ENCODE measurements at regions not wholly inside any gene's neighbourhood (a gene's known extent, or its start where the extent isn't known, plus 50 kb on each side); places are given as distances from the start of the nearest gene placed in this dataset.

DNA sequence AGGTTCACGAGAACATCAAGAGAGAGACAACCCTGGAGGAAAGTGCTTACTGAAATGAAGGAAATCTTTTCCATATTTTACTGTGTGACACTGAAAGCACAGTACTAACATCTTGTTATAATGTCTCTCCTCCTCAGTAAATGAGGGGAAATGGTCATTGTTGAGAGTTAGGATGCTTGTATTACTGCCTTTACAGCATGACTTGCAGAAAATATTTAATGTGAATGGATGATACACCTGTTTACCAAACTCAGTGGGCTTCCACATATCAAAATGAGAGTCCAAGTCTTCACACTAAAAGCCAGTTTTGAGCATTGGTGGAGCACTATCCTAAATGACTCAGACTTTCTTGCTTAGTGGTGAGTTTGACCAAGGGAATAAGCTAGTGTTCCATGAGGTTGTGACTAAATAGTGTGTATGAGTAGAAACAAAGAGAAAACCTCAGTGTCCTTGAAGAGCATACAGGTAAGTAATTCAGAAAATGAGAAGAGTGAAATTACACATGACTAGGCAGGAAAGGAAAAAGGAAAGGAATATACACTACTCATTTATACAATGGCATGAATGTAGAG is 930.7 kb upstream of the CELF4 start:
- TF ChIP-seq, protein P1, sequence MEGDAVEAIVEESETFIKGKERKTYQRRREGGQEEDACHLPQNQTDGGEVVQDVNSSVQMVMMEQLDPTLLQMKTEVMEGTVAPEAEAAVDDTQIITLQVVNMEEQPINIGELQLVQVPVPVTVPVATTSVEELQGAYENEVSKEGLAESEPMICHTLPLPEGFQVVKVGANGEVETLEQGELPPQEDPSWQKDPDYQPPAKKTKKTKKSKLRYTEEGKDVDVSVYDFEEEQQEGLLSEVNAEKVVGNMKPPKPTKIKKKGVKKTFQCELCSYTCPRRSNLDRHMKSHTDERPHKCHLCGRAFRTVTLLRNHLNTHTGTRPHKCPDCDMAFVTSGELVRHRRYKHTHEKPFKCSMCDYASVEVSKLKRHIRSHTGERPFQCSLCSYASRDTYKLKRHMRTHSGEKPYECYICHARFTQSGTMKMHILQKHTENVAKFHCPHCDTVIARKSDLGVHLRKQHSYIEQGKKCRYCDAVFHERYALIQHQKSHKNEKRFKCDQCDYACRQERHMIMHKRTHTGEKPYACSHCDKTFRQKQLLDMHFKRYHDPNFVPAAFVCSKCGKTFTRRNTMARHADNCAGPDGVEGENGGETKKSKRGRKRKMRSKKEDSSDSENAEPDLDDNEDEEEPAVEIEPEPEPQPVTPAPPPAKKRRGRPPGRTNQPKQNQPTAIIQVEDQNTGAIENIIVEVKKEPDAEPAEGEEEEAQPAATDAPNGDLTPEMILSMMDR (IDR thresholded peaks at IDR 0.05; ENCODE audit: low read depth, low read length, missing input control) = no peak
- TF ChIP-seq, protein P2, sequence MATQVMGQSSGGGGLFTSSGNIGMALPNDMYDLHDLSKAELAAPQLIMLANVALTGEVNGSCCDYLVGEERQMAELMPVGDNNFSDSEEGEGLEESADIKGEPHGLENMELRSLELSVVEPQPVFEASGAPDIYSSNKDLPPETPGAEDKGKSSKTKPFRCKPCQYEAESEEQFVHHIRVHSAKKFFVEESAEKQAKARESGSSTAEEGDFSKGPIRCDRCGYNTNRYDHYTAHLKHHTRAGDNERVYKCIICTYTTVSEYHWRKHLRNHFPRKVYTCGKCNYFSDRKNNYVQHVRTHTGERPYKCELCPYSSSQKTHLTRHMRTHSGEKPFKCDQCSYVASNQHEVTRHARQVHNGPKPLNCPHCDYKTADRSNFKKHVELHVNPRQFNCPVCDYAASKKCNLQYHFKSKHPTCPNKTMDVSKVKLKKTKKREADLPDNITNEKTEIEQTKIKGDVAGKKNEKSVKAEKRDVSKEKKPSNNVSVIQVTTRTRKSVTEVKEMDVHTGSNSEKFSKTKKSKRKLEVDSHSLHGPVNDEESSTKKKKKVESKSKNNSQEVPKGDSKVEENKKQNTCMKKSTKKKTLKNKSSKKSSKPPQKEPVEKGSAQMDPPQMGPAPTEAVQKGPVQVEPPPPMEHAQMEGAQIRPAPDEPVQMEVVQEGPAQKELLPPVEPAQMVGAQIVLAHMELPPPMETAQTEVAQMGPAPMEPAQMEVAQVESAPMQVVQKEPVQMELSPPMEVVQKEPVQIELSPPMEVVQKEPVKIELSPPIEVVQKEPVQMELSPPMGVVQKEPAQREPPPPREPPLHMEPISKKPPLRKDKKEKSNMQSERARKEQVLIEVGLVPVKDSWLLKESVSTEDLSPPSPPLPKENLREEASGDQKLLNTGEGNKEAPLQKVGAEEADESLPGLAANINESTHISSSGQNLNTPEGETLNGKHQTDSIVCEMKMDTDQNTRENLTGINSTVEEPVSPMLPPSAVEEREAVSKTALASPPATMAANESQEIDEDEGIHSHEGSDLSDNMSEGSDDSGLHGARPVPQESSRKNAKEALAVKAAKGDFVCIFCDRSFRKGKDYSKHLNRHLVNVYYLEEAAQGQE (IDR thresholded peaks at IDR 0.05) = no peak
- TF ChIP-seq TAF1 (conservative IDR thresholded peaks at IDR 0.05) = no peak
- TF ChIP-seq HNF4G (IDR thresholded peaks at IDR 0.05) = no peak
- no peak for TF ChIP-seq RAD21 (IDR thresholded peaks at IDR 0.05)
- no peak for TF ChIP-seq JUND (IDR thresholded peaks at IDR 0.05)
- TF ChIP-seq GABPA (IDR thresholded peaks at IDR 0.05 in 1 of 2, conservative IDR thresholded peaks at IDR 0.05 in 1 of 2) = no peak
- TF ChIP-seq, protein P3, sequence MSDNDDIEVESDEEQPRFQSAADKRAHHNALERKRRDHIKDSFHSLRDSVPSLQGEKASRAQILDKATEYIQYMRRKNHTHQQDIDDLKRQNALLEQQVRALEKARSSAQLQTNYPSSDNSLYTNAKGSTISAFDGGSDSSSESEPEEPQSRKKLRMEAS (IDR thresholded peaks at IDR 0.05) = no peak
- no peak for TF ChIP-seq FOXA1 (IDR thresholded peaks at IDR 0.05)

All from liver (tissue), 3 donors.